AG09309 (cell line): ENCODE measurements at regions not wholly inside any gene's neighbourhood (a gene's known extent, or its start where the extent isn't known, plus 50 kb on each side); places are given as distances from the start of the nearest gene placed in this dataset.

Source experiments
- DNase-seq: peaks from one replicate; pipeline ENCODE4 v3.0.0-alpha.2; 2010; ENCODE audit warnings: low read depth
- H3K4me3 ChIP-seq: 2 replicates; pipeline ENCODE4 v1.5.1; 2011; ENCODE audit warnings: mild to moderate bottlenecking, low read depth, low read length, moderate library complexity; ENCODE audit not compliant: control insufficient read depth
- CTCF ChIP-seq: IDR thresholded peaks from 2 replicates; pipeline ENCODE4 v1.5.1; 2011; ENCODE audit warnings: mild to moderate bottlenecking, low read depth, low read length, inconsistent platforms; ENCODE audit not compliant: insufficient read depth, control insufficient read depth; ENCODE audit errors: missing control alignments

DNA sequence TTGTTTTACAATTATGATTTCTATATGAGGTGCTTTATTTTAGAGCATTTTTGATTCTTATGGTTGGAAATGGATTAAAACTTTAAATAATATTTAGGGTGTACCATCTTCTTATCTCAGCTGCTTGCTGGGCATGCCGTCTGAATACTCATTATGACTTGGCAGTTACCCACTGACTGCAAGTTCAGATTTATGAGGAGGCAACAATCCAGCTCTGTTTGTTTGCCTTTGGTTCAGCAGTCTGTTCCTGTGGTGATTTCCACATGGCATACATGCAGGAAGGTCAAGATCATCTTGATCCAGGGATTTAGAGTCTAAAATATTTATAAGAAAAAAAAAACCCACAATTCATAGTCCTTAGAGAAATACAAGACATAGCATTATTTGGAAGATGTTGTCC is 1254.5 kb upstream of the NUDT12 start:
- no peak overlapping the region for H3K4me3 ChIP-seq
- no peak for DNase-seq
- TF ChIP-seq CTCF = no peak

DNA sequence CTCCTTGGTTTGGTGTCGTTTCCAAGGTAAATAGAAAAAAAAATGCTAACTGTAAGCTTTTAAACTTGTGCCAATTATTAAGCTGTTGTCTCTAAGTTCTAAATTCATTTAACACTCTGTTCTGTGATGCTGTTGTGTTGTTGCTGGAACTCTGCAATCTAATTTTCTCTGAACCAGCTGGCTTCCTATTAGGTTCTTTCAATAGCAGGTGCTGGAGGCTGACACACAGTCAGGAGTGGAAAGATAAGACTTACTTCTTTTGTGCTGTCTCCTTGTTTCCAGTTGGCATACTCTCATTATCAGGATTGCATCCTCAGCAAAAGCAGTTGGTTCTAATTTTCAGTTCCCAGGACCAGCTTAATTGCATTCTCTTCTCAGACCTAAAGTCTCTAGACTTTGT is 1252.6 kb upstream of the NUDT12 start:
- TF ChIP-seq CTCF = no peak
- DNase-seq = no peak
- no peak overlapping the region for H3K4me3 ChIP-seq

- no peak overlapping the region for H3K4me3 ChIP-seq
- no peak for TF ChIP-seq CTCF
- no peak for DNase-seq
Measured at GRCh38 chr5:104800440-104801048, 1238.0 kb upstream of the NUDT12 start.

- DNase-seq = no peak
- H3K4me3 ChIP-seq = no peak overlapping the region
- no peak for TF ChIP-seq CTCF
Measured at GRCh38 chr5:104793755-104794080, 1231.1 kb upstream of the NUDT12 start.

DNA sequence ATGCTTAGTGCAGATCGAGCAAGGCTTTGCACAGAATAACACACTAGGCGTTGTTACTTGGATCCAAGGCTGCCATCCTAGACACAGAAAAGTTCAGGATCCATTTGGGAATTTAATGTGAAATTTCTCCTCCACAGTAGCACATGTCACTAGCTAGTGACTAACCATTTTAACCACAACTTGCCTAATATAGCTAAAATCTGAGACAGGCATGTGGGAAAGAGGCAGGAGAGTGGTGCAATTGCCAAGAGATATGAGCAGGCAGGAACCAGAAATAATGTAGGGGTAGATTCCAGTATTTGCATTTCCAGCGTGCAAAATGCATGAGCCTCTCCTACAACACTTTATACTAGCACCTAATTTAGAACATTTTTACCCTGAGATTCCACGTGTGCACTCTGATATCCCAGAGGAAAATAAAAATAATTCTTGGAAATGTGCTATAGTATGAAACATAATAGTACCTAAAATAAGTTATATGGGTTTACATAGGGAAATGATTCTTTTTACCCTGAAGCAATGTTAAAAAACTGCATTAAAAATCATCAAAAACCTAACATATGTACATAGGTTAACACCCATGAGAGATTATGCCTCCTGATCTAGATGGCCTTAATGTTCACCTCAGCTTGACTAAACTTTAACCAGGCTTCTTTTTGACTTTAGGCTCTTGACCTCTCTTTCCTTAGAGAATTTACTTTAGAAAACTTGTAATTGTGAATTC is 1230.6 kb upstream of the NUDT12 start:
- DNase-seq = no peak
- no peak for TF ChIP-seq CTCF
- no peak overlapping the region for H3K4me3 ChIP-seq

DNA sequence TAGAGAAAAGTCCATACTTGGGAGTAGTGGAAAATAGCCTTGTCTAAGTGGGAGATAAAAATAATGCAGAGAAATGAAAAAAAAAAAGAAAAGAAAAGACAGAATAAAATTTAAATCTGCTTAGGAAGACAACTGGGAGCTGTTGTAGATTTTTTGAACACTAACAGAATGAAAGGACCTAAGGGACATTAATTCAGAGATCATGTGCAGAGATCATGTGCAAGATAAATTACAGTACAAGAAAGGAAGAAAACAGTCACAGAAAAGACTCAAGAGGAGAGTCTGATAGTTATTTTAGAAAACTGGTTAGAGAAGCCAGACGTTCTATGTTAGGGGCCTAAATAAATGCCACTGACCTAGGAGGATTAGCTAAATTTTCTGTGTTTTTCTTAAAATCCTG is 1226.8 kb upstream of the NUDT12 start:
- H3K4me3 ChIP-seq = no peak overlapping the region
- TF ChIP-seq CTCF = no peak
- no peak for DNase-seq

DNA sequence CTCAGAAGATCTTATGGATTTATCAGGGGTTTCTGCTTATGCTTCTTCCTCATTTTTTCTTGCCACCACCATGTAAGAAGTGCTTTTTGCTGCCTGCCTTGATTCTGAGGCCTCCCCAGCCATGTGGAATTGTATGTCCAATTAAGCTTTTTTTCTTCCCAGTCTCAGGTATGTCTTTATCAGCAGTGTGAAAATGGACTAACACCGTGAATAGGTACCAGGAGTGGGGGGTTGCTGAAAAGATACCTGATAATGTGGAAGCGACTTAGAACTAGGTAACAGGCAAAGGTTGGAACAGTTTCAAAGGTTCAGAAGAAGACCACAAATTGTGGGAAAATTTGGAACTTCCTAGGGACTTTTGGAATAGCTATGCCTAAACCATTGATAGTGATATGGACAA is 1222.5 kb upstream of the NUDT12 start:
- H3K4me3 ChIP-seq = no peak overlapping the region
- no peak for TF ChIP-seq CTCF
- DNase-seq = no peak
